HCT116 (cell line): ENCODE measurements at regions not wholly inside any gene's neighbourhood (a gene's known extent, or its start where the extent isn't known, plus 50 kb on each side); places are given as distances from the start of the nearest gene placed in this dataset.

Source experiments
- ATAC-seq: fragments of 200-7000 bp; cut with Tn5 transposase; 2 replicates; pipeline ENCODE4 v1.9.1; 2020; ENCODE audit warnings: mild to moderate bottlenecking, moderate library complexity
- BruUV-seq: library from RNA; stranded (reverse); fragments of 400-500 nt; replicated peaks from 2 replicates; lab custom pipeline; 2021; lab: Mats Ljungman, UMichigan
- CTCF ChIA-PET: fragments of 300-600 bp; sonication (Branson Sonifier 250); formaldehyde crosslinking; loops from one replicate; lab custom pipeline; 2021; ENCODE audit warnings: antibody characterized with exemption; lab: Charles Lee
- POLR2A ChIA-PET: fragments of 300-600, 350-600 bp; sonication (Branson Sonifier 250); formaldehyde crosslinking; loops from one replicate; lab custom pipeline; 2021; ENCODE audit warnings: antibody characterized with exemption; lab: Charles Lee
- RAD21 ChIA-PET, 2 experiments: fragments of 300-600 bp; sonication (Branson Sonifier 250); formaldehyde crosslinking; loops; one replicate each; lab custom pipeline; 2023; ENCODE audit warnings: low total read pairs in 2 of 2; ENCODE audit not compliant: uncharacterized antibody in 2 of 2, unreplicated experiment in 2 of 2, low non-redundant PET in 1 of 2; lab: Charles Lee
- DNase-seq: peaks from one replicate; pipeline ENCODE4 v3.0.0-alpha.2; 2010; ENCODE audit warnings: low read depth, low spot score
- H2AFZ ChIP-seq: fragments of 200-600 bp; shearing (Covaris generic), sonication (generic); 2 replicates; pipeline ENCODE4 v1.6.1; 2017; ENCODE audit warnings: low read depth, mixed run types, mixed read lengths, antibody characterized with exemption, low read length; ENCODE audit not compliant: poor library complexity, severe bottlenecking
- H3K27ac ChIP-seq: 2 replicates; pipeline ENCODE4 v1.5.1; 2012; ENCODE audit warnings: low read depth, low read length
- H3K27me3 ChIP-seq: fragments of 200-600 bp; sonication (generic); 2 replicates; pipeline ENCODE4 v1.6.1; 2016; ENCODE audit warnings: mixed run types, low read length, mixed read lengths; ENCODE audit not compliant: insufficient read depth
- H3K36me3 ChIP-seq, 2 experiments: fragments of 200-500 bp in 1 of 2; fragments of 200-600 bp in 1 of 2; sonication (Bioruptor generic) in 1 of 2; sonication (generic) in 1 of 2; 2 replicates each; pipeline versions ENCODE4 v1.5.1 to v1.6.1; 2014 to 2016; ENCODE audit warnings: low read length in 2 of 2, inconsistent platforms in 1 of 2, mixed read lengths in 1 of 2, mixed run types in 1 of 2; ENCODE audit not compliant: insufficient read depth in 2 of 2, control insufficient read depth in 1 of 2
- H3K4me1 ChIP-seq, 2 experiments: fragments of 200-600 bp in 1 of 2; sonication (generic) in 1 of 2; 2 replicates each; pipeline versions ENCODE4 v1.5.1 to v1.6.1; 2012 to 2017; ENCODE audit warnings: low read length in 2 of 2, inconsistent platforms in 1 of 2, mild to moderate bottlenecking in 1 of 2, mixed read lengths in 1 of 2, mixed run types in 1 of 2, moderate library complexity in 1 of 2; ENCODE audit not compliant: insufficient read depth in 2 of 2, control insufficient read depth in 1 of 2
- H3K4me2 ChIP-seq: fragments of 200-600 bp; sonication (generic); 2 replicates; pipeline ENCODE4 v1.6.1; 2017; ENCODE audit warnings: mixed run types, low read length, mixed read lengths
- H3K4me3 ChIP-seq, 2 experiments: fragments of 200-600 bp in 1 of 2; sonication (generic) in 1 of 2; replicated peaks in 1 of 2; 2 replicates each; pipeline ENCODE4 v1.5.1; 2011 to 2016; ENCODE audit warnings: low read length in 2 of 2, control low read depth in 1 of 2, low read depth in 1 of 2, mild to moderate bottlenecking in 1 of 2, mixed read lengths in 1 of 2, mixed run types in 1 of 2
- H3K79me2 ChIP-seq: fragments of 200-600 bp; sonication (generic); 2 replicates; pipeline ENCODE4 v1.6.1; 2017; ENCODE audit warnings: mild to moderate bottlenecking, mixed run types, low read length, moderate library complexity, mixed read lengths; ENCODE audit not compliant: insufficient read depth
- H3K9ac ChIP-seq: fragments of 200-600 bp; sonication (generic); 2 replicates; pipeline ENCODE4 v1.6.1; 2016; ENCODE audit warnings: low read length, mixed read lengths
- H3K9me2 ChIP-seq: fragments of 200-600 bp; sonication (generic), shearing (Covaris generic); 2 replicates; pipeline ENCODE4 v1.6.1; 2017; ENCODE audit warnings: mixed run types, mild to moderate bottlenecking, moderate library complexity; ENCODE audit not compliant: insufficient read depth
- H3K9me3 ChIP-seq, 2 experiments: fragments of 200-500 bp in 1 of 2; fragments of 200-600 bp in 1 of 2; sonication (Bioruptor generic) in 1 of 2; sonication (generic) in 1 of 2; 2 replicates each; pipeline ENCODE4 v1.6.1; 2014 to 2017; ENCODE audit warnings: low read length in 2 of 2, mixed read lengths in 2 of 2, inconsistent platforms in 1 of 2, low read depth in 1 of 2, mild to moderate bottlenecking in 1 of 2, mixed run types in 1 of 2, moderate library complexity in 1 of 2; ENCODE audit not compliant: control insufficient read depth in 1 of 2, insufficient read depth in 1 of 2
- H4K20me1 ChIP-seq: fragments of 200-600 bp; sonication (generic), shearing (Covaris generic); 2 replicates; pipeline ENCODE4 v1.6.1; 2017; ENCODE audit warnings: mixed run types, mild to moderate bottlenecking, moderate library complexity; ENCODE audit not compliant: insufficient read depth
- ATF3 ChIP-seq: IDR thresholded peaks from 2 replicates; pipeline ENCODE4 v1.6.1; 2012
- CEBPB ChIP-seq: IDR thresholded peaks from 2 replicates; pipeline ENCODE4 v1.6.1; 2012; ENCODE audit warnings: low read depth
- EGR1 ChIP-seq: IDR thresholded peaks from 2 replicates; pipeline ENCODE4 v1.6.1; 2012; ENCODE audit warnings: low read depth
- ELF1 ChIP-seq: IDR thresholded peaks from 2 replicates; pipeline ENCODE4 v1.6.1; 2012; ENCODE audit warnings: low read depth, borderline replicate concordance
- EZH2 ChIP-seq: fragments of 200-600 bp; sonication (generic); IDR thresholded peaks from 2 replicates; pipeline ENCODE4 v1.6.1; 2017; ENCODE audit warnings: antibody characterized with exemption, mixed run types
- EZH2phosphoT487 ChIP-seq: fragments of 200-600 bp; IDR thresholded peaks from 2 replicates; pipeline ENCODE4 v1.6.1; 2018; ENCODE audit warnings: antibody characterized with exemption, borderline replicate concordance
- FOSL1 ChIP-seq: IDR thresholded peaks from 2 replicates; pipeline ENCODE4 v1.6.1; 2012; ENCODE audit warnings: low read depth
- JUND ChIP-seq: IDR thresholded peaks from 2 replicates; pipeline ENCODE4 v1.6.1; 2012
- POLR2A ChIP-seq: IDR thresholded peaks from 2 replicates; pipeline ENCODE4 v1.7.0; 2011; ENCODE audit warnings: borderline replicate concordance; ENCODE audit not compliant: insufficient read depth, insufficient read length; ENCODE audit errors: extremely low read depth
- POLR2AphosphoS5 ChIP-seq: IDR thresholded peaks from 2 replicates; pipeline ENCODE4 v1.6.1; 2011; ENCODE audit warnings: mild to moderate bottlenecking, low read depth, low read length, moderate library complexity
- RAD21 ChIP-seq: IDR thresholded peaks from 2 replicates; pipeline ENCODE4 v1.6.1; 2012; ENCODE audit warnings: low read depth, mild to moderate bottlenecking
- REST ChIP-seq: IDR thresholded peaks from 2 replicates; pipeline ENCODE4 v1.6.1; 2012; ENCODE audit warnings: low read depth
- SIN3A ChIP-seq: IDR thresholded peaks from 2 replicates; pipeline ENCODE4 v1.6.1; 2012; ENCODE audit warnings: low read depth
- SP1 ChIP-seq: IDR thresholded peaks from 2 replicates; pipeline ENCODE4 v1.6.1; 2012; ENCODE audit warnings: low read depth
- SRF ChIP-seq: IDR thresholded peaks from 2 replicates; pipeline ENCODE4 v1.6.1; 2012; ENCODE audit warnings: low read depth
- TCF7L2 ChIP-seq: IDR thresholded peaks from 2 replicates; pipeline ENCODE4 v1.7.0; 2011; ENCODE audit warnings: borderline replicate concordance, inconsistent platforms; ENCODE audit not compliant: insufficient read depth, insufficient read length; ENCODE audit errors: extremely low read depth
- YY1 ChIP-seq: IDR thresholded peaks from 2 replicates; pipeline ENCODE4 v1.6.1; 2011; ENCODE audit warnings: low read length, low read depth, moderate library complexity, mild to moderate bottlenecking; ENCODE audit not compliant: insufficient replicate concordance; ENCODE audit errors: extremely low read depth
- ZFX ChIP-seq: fragments of 450-650 bp; IDR thresholded peaks from 2 replicates; pipeline ENCODE4 v1.6.1; 2017
- ZNF274 ChIP-seq: fragments of 200-500 bp; sonication (Bioruptor generic); IDR thresholded peaks from 2 replicates; pipeline ENCODE4 v1.6.1; 2014; ENCODE audit warnings: mild to moderate bottlenecking, low read depth, low read length, inconsistent platforms
- intact Hi-C: fragments of 100-400 bp; cut with micrococcal nuclease; formaldehyde crosslinking; loops from 2 replicates; pipeline ENCODE4 v1.10.0; 2022
- TF ChIP-seq, protein P1 (sequence below): IDR thresholded peaks from 2 replicates; pipeline ENCODE4 v1.6.1; 2012
- TF ChIP-seq, protein P2 (sequence below): IDR thresholded peaks from 2 replicates; pipeline ENCODE4 v1.6.1; 2011; ENCODE audit warnings: mild to moderate bottlenecking, low read length, moderate library complexity; ENCODE audit not compliant: insufficient replicate concordance; ENCODE audit errors: extremely low read depth

DNA sequence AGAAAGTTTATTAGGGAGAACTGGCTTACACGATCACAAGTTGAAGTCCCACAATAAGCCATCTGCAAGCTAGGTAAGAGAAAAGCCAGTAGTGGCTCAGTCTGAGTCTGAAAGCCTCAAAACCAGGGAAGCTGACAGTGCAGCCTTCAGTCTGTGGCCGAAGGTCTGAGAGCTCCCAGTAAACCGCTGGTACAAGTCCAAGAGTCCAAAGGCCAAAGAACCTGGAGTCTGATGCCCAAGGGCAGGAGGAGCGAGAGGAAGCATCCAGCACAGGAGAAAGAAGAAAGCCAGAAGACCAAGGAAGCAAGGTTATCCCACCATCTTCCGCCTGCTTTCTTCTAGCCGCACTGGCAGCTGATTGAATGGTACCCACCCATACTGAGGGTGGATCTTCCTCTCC is 97.3 kb upstream of the FBN2 start (continued):
- TF ChIP-seq REST, result no peak
- TF ChIP-seq CEBPB, result no peak
- no peak for TF ChIP-seq YY1
- no peak for TF ChIP-seq JUND
- no peak for TF ChIP-seq FOSL1
- no peak for TF ChIP-seq EGR1

DNA sequence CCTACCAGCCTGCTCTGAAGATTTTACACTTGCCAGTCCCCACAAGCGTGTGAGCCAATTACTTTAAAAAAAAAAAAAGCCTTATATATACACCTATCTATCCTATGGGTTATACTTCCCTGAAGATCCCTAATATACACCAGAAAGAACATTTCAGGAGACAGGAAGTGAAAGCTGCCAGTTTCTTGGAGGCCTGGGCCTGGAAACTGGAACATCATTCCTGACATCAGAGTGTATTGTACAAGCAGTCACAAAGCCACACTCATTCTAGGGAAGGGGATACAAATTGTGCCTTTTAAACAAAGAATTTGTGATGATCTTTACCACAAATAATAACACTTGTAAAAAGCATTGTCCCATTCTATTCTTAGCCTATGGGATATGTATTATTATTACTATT is 98.3 kb upstream of the FBN2 start:
- Histone ChIP-seq H3K9ac (no peak overlapping the region), H3K9me2 (no peaks in the 10 kb centered on the region), H3K27ac (no peak overlapping the region), H3K79me2 (no peaks in the 10 kb centered on the region), H3K9me3 (no peaks in the 10 kb centered on the region), H4K20me1 (no peaks in the 10 kb centered on the region), H3K4me2 (no peak overlapping the region), H3K4me3 (no peak overlapping the region), H3K27me3 (no peaks in the 10 kb centered on the region), H3K4me1 (no peaks in the 10 kb centered on the region), H3K36me3 (no peaks in the 10 kb centered on the region), H2AFZ (no peak overlapping the region)
- CTCF ChIA-PET, result no interaction called here
- RAD21 ChIA-PET, result no interaction called here
- DNase-seq, result no peak
- POLR2A ChIA-PET, result no interaction called here
- no peak for ATAC-seq
- intact Hi-C loops, result no loop called here
- no TSS peak for BruUV-seq
- TF ChIP-seq, protein P1, sequence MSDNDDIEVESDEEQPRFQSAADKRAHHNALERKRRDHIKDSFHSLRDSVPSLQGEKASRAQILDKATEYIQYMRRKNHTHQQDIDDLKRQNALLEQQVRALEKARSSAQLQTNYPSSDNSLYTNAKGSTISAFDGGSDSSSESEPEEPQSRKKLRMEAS, result no peak
- TF ChIP-seq POLR2A (no peak), ZFX (no peak), SRF (no peak), TCF7L2 (no peak), ATF3 (no peak), EGR1 (no peak), SIN3A (no peak), YY1 (no peak), SP1 (no peak), ELF1 (no peak), EZH2phosphoT487 (no peak), EZH2 (no peak), RAD21 (no peak), ZNF274 (no peak), FOSL1 (no peak), POLR2AphosphoS5 (no peak)
- TF ChIP-seq, protein P2, sequence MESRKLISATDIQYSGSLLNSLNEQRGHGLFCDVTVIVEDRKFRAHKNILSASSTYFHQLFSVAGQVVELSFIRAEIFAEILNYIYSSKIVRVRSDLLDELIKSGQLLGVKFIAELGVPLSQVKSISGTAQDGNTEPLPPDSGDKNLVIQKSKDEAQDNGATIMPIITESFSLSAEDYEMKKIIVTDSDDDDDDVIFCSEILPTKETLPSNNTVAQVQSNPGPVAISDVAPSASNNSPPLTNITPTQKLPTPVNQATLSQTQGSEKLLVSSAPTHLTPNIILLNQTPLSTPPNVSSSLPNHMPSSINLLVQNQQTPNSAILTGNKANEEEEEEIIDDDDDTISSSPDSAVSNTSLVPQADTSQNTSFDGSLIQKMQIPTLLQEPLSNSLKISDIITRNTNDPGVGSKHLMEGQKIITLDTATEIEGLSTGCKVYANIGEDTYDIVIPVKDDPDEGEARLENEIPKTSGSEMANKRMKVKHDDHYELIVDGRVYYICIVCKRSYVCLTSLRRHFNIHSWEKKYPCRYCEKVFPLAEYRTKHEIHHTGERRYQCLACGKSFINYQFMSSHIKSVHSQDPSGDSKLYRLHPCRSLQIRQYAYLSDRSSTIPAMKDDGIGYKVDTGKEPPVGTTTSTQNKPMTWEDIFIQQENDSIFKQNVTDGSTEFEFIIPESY, result no peak
